Stimulated activated CD4-positive, alpha-beta T cell treated with anti-CD3 and anti-CD28 coated beads, Interleukin-2, amount 100 ng/mL, for 48 hours (primary cell): ENCODE measurements at regions not wholly inside any gene's neighbourhood (a gene's known extent, or its start where the extent isn't known, plus 50 kb on each side); places are given as distances from the start of the nearest gene placed in this dataset.

Experiments used
- DNase-seq, 2 donors: peaks; one replicate each; pipeline ENCODE4 v3.0.0-alpha.2; 2020

- no peak for DNase-seq
These were observed 185.6 kb upstream of the POU5F2 start for GRCh38 chr5:93926831-93927620.

GRCh38 chr5:93925321-93925720 is 183.9 kb upstream of the POU5F2 start:
- no peak for DNase-seq

- no peak for DNase-seq
These were observed 183.2 kb upstream of the POU5F2 start for GRCh38 chr5:93924628-93925027.

DNA sequence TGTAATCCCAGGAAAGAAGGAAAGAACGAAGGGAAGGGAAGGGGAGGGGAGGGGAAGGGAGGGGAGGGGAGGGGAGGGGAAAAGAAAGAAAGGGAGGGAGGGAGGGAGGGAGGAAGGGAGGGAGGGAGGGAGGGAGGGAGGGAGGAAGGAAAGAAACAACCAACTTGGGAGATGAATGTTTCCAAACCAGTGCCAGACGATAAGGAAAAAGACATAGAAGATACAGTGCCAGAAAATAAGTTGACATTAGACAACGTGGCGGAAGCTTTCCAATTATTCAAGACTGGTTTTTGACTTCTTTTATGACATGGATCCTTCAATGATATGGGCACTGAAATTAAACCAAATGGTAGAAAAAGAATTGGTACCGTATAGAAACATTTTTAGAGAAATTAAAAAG is 181.2 kb upstream of the POU5F2 start:
- no peak for DNase-seq

- DNase-seq = no peak
These were observed 179.6 kb upstream of the POU5F2 start for GRCh38 chr5:93921001-93921400.

GRCh38 chr5:93916872-93917271 is 175.5 kb upstream of the POU5F2 start:
- DNase-seq = no peak

DNA sequence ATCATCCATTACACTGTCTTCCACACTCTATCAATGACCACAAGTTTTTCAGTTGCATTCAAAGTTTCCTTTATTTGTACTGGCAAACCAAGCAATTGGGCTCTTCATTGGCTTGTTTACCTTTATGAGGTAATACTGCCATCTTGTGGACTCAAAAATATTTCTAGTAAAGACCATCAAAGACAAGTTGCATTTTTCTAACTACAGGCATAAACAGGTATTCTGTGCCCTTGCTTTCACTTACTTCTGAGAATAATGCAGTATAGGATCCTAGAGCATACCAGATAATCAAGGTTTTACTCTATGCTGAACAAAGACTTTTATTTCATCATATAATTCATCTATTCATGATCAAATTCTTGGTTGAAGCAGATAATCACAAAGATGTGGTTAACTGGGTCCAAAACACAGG is 173.7 kb upstream of the POU5F2 start:
- DNase-seq = no peak

GRCh38 chr5:93911609-93912008 is 170.2 kb upstream of the POU5F2 start:
- DNase-seq = no peak

DNA sequence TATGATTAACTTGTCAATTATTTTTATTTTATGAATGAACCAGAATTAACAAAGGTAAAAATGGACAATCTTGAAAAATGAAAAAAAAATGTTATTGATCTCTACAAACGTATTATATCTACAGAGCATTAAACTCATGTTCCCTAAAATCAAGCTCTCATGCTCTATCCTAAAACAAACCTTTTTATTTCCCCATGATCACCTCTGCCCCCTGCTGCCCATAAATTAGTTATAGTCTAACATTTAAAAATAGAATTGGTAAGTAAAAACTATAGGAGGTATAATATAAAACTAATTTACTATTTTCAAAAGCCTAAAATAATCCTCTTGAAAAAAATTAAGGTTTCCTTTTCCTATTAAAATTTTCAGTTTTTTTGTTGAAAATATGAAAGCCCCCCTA is 168.0 kb upstream of the POU5F2 start:
- no peak for DNase-seq

DNA sequence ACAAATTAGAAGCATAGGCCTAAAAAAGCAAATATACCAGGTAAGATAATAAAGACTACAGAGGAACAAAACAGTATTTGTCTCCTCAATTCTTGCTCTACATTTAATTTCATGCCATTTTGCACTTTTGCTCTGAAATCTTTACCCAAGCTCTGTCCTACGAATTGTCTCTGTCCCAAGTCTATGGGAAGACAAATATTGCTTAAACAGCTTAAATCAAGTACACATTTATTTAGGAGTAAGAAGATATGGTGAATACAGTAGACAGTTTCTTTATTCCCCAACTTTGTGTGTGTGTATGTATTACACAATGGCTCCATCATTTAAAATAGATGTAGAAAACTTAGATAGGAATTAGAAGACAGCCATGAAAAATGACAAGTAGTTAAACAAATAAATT is 163.5 kb upstream of the POU5F2 start:
- DNase-seq = no peak

GRCh38 chr5:93902288-93902687 is 160.9 kb upstream of the POU5F2 start:
- no peak for DNase-seq

- no peak for DNase-seq
These were observed 157.7 kb upstream of the POU5F2 start for GRCh38 chr5:93899026-93899600.

DNA sequence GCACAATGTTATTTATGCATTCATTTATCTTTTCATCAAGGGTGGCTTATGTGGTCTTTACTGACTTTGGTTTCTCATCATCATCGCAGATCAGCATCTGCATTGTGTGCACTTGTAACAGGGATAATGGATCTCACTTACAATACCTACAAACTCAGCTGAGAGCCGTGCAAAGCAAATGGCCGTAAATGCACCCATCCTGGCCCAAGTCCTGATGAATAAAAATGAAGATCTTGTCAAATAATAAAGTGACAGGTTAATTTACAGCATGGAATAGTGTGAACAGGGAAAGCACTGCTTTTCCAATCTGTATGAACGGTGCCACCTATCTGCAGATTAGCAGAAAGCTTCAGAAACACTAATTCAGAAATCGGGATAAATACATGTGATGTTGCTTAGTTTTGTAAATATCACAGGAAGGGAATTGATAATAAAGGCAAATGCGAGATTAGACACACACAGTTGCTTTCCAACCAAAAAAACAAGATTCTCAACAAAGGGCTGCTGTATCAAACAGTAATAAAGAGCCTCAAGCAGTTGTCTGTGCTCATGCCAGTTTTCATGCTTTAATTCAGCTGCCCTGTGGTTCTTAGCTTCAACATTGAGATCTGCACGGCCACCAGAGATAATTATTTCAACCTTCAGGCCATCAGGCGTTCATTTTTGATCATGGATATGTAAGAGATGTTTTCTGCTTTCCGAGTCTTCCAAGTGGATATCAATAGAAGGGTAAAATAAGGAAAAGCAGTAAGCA is 153.4 kb upstream of the POU5F2 start:
- no peak for DNase-seq

DNA sequence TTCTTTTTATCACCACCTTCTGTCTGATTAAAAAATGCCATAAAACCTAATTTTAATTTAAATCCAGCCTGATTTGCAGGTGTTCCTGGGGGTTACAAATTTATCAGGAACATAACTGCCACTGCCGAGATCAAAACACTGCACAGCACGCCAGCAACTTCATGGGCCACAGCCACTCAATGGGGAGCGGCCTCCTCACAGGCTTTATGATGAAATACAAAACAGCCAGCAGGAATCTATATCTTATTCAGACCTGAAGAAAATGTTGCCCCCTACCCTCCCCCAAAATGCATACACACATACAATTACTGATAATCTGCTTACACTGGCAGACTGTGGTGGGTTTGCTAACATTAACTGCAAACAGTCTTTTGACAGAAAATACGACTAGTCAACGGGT is 151.7 kb upstream of the POU5F2 start:
- no peak for DNase-seq

DNA sequence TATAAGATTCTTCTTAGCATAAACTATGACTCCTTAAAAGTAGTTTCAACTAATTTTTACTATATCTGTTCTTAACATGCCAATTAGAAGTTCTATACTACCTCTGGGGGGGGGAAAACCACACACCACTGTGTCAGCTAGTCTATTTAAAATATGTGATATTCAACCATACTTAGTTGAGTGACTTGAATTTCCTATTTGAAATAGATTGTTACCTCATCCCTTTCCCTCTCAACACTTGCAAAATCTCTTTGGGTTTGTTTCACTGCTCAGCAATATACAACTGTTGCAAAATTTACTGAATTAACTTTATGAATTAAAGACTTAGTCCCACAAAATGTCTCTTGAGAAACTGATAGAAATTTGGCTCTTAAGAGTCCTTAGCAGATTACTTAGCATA is 151.1 kb upstream of the POU5F2 start:
- no peak for DNase-seq

DNA sequence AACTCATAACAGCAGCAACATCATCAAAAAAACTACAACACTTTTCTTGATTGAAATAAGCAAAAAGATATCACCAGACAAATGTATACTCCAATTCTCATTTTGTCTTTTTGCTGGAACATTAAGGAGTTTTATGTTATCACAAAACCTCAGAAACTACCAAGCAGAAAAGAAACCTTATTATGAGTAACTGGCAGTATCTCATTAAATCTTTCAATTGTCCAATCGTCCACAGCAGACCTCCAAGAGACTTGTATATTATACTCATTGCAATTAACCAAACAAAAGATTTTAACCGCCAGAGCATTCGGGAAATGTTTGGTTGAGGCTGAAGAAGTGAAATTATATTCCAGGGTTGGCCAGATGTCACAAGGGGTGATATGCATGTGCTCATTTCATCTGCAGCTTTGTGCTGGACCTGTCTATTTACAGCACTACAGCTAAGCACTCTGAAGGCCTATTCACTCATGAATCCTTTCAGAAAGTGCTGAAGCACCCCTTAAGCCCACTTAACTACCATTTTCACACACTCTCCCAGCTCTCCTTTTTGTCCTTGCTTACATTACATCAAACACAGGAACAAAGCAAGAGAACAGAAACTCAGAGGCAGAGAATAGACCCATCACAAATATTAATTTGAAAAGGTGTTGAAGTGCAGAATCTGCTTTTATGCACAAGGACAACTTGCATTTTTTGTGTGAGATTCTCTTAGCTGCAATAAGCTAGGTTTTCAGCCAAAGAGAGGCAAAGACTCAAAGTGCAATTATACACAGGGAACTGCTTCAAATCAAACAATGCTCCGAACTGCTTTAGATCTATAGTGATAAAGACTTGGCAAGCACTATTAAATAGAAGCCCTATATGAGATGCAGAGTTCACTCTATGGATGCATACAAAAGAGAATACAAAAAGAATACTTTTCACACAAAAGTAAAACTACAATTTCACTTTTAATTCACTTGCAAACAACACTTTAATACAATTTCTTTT is 150.4 kb upstream of the POU5F2 start:
- DNase-seq = no peak

GRCh38 chr5:93890657-93891056 is 149.3 kb upstream of the POU5F2 start:
- DNase-seq = no peak

DNA sequence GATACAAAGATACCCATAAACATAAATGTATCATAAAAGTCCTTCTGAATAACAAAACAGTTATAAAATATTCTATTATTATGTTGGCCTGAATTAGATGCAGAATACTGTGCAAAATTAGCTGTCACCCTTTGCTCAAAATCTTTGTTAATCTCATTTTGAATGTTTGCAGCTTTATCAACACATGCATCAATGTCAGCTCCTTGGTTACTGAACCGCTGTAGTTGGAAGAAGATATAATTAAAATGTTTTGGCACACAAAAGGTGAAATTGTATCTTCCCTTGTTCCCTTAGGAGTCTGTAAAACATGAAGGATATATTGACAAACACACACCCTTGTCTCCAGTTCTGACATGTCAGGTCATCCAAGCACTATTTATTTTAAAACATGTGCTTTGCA is 146.3 kb upstream of the POU5F2 start:
- DNase-seq = no peak

DNA sequence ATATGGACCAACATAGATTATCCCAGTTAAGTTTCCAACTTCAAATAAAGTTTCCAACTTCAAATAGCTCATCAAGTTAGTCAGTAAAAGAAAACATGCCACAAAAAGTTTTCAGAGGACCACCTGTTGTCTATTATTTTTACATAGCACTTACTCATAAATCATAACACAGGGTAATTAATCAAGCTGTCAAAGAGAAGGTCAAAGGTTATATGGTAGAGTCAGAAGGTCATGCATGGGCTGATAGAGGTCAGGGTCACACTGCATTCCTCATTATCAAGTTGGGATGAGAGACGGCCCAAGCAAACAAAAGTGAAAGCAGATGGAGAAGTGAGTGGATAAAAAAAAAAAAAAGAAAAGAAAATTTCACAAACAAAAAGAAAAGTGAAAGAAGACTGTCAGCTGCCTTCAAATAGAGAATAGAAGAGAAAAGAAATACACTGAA is 145.5 kb upstream of the POU5F2 start:
- no peak for DNase-seq

GRCh38 chr5:93886098-93886806 is 144.9 kb upstream of the POU5F2 start:
- DNase-seq = no peak

DNA sequence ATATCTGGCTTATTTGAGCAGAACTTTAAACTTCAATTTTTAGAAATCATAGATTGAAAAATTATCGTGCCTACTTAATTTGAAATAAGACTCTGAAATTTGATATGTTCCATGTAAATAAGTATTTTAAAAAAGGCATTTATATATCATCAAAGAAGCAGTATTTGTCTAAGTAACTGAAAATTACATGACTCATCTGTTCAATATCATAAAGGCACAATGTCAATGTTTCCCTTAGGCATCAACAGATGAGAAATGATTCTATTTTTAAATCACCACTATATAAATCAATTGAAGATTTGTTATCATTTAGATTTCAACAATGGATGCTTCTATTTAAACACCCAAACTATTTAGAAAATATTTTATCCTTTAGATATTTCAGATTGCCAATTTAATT is 142.9 kb upstream of the POU5F2 start:
- no peak for DNase-seq

DNA sequence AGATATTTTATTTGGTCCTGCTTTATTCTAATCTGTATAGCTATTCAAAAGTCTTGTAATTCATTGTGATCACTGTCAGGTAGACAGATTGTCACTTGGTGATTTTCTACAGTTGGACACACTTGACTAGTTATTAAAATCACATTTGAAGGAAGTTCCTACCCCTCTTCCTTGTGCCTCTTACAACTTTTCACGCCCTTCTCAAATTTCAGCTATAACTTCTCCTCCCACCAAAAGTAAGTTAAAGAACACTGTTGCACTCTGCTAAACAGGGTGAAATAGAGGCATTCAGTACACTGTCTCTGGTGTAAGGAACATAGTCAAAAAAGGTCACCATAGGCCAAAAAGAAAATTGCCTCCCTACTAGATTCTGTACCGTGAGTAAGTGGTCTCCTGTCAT is 142.1 kb upstream of the POU5F2 start:
- DNase-seq = no peak
